Astrocyte (in vitro differentiated cells and primary cell): ENCODE measurements at regions not wholly inside any gene's neighbourhood (a gene's known extent, or its start where the extent isn't known, plus 50 kb on each side); places are given as distances from the start of the nearest gene placed in this dataset.
"Not testable (repeated sequence)": the region's sequence is repeated elsewhere in the genome, so short reads cannot be mapped to it uniquely, and the experiment has no call there.

Experiments
- DNase-seq: peaks from one replicate; pipeline ENCODE4 v3.0.0-alpha.2; 2010; ENCODE audit warnings: low read depth
- FAIRE-seq: peaks from 2 replicates; lab custom pipeline; 2011; peaks lifted over from hg19 to GRCh38; lab: Jason Lieb, UNC
- H2AFZ ChIP-seq: 2 replicates; pipeline ENCODE4 v1.6.0; 2012; ENCODE audit warnings: low read depth, low read length, inconsistent platforms
- H3K27ac ChIP-seq: 2 replicates; pipeline ENCODE4 v1.5.1; 2011; ENCODE audit warnings: low read depth, low read length, inconsistent platforms
- H3K27me3 ChIP-seq: 2 replicates; pipeline ENCODE4 v1.6.0; 2011; ENCODE audit warnings: low read length, inconsistent platforms; ENCODE audit not compliant: insufficient read depth
- H3K36me3 ChIP-seq: 2 replicates; pipeline ENCODE4 v1.5.1; 2011; ENCODE audit warnings: low read length, inconsistent platforms; ENCODE audit not compliant: insufficient read depth
- H3K4me1 ChIP-seq: 2 replicates; pipeline ENCODE4 v1.5.1; 2011; ENCODE audit warnings: low read length, inconsistent platforms; ENCODE audit not compliant: insufficient read depth
- H3K4me2 ChIP-seq: 2 replicates; pipeline ENCODE4 v1.6.0; 2012; ENCODE audit warnings: low read length, inconsistent platforms
- H3K4me3 ChIP-seq: 2 replicates; pipeline ENCODE4 v1.5.1; 2011; ENCODE audit warnings: low read depth, mild to moderate bottlenecking, low read length, inconsistent platforms; ENCODE audit not compliant: insufficient read depth
- H3K79me2 ChIP-seq: 2 replicates; pipeline ENCODE4 v1.6.0; 2012; ENCODE audit warnings: mild to moderate bottlenecking, low read length, inconsistent platforms; ENCODE audit not compliant: insufficient read depth
- H3K9ac ChIP-seq: 2 replicates; pipeline ENCODE4 v1.6.0; 2012; ENCODE audit warnings: mild to moderate bottlenecking, low read length, inconsistent platforms
- H3K9me3 ChIP-seq: 2 replicates; pipeline ENCODE4 v1.5.1; 2012; ENCODE audit warnings: low read depth, mild to moderate bottlenecking, low read length, inconsistent platforms; ENCODE audit not compliant: insufficient read depth
- H4K20me1 ChIP-seq: 2 replicates; pipeline ENCODE4 v1.6.0; 2012; ENCODE audit warnings: low read length, inconsistent platforms; ENCODE audit not compliant: insufficient read depth
- H3K27ac Mint-ChIP-seq: one replicate; pipeline ENCODE4 v1.8.0; 2021; ENCODE audit warnings: mild to moderate bottlenecking, mixed read lengths; ENCODE audit not compliant: unreplicated experiment
- H3K27me3 Mint-ChIP-seq: one replicate; pipeline ENCODE4 v1.8.0; 2021; ENCODE audit warnings: low read depth, mixed read lengths; ENCODE audit not compliant: unreplicated experiment
- H3K36me3 Mint-ChIP-seq: one replicate; pipeline ENCODE4 v1.8.0; 2021; ENCODE audit warnings: low read depth, mixed read lengths; ENCODE audit not compliant: unreplicated experiment
- H3K4me1 Mint-ChIP-seq: one replicate; pipeline ENCODE4 v1.8.0; 2021; ENCODE audit warnings: low read depth, mixed read lengths; ENCODE audit not compliant: unreplicated experiment
- H3K4me3 Mint-ChIP-seq: one replicate; pipeline ENCODE4 v1.8.0; 2021; ENCODE audit warnings: mild to moderate bottlenecking, moderate library complexity, mixed read lengths; ENCODE audit not compliant: unreplicated experiment
- H3K9me3 Mint-ChIP-seq: one replicate; pipeline ENCODE4 v1.8.0; 2021; ENCODE audit warnings: mild to moderate bottlenecking, mixed read lengths; ENCODE audit not compliant: unreplicated experiment
- EZH2 ChIP-seq: IDR thresholded peaks from 2 replicates; pipeline ENCODE4 v1.6.1; 2012; ENCODE audit warnings: mild to moderate bottlenecking, low read length, inconsistent platforms; ENCODE audit not compliant: insufficient read depth
- TF ChIP-seq, protein P1 (sequence below): IDR thresholded peaks from 2 replicates; pipeline ENCODE4 v1.5.1; 2011; ENCODE audit warnings: low read depth, mild to moderate bottlenecking, inconsistent platforms, low read length, moderate library complexity; ENCODE audit not compliant: insufficient read depth

DNA sequence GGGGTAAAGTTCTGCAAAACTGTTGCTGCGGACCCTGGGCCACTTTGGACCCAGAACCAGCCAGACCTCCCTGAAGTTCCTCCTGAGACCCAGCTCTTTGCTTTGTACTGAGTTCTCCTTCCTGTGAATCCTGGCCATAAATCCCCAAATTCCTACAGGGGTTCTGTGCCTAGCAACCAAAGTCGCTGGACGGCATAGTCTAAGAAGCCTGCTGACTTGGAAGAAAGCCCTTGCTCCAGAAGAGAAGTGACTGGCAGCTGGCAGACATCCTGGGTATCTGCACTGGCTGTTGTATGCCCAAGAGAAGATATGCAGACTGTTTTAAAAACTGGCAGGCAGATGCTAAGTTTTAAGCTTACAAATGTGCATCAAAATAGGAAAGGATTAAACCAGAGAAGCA is 99.9 kb upstream of the SLC24A4 start:
- Histone ChIP-seq H3K79me2 (no peaks in the 10 kb centered on the region), H4K20me1 (no peaks in the 10 kb centered on the region), H3K9me3 (no peaks in the 10 kb centered on the region), H3K36me3 (no peaks in the 10 kb centered on the region), H3K27ac (no peak overlapping the region), H3K4me1 (no peaks in the 10 kb centered on the region), H3K4me3 (no peak overlapping the region), H2AFZ (no peak overlapping the region), H3K9ac (no peak overlapping the region), H3K4me2 (no peak overlapping the region), H3K27me3 (peaks cover 2% of the 10 kb centered on the region)
- FAIRE-seq (no peak), DNase-seq (no peak)
- H3K9me3 Mint-ChIP-seq, result no peaks in the 10 kb centered on the region
- no peak overlapping the region for H3K27ac Mint-ChIP-seq
- H3K4me3 Mint-ChIP-seq, result no peak overlapping the region
- no peaks in the 10 kb centered on the region for H3K4me1 Mint-ChIP-seq
- H3K27me3 Mint-ChIP-seq, result peaks cover 30% of the 10 kb centered on the region
- no peaks in the 10 kb centered on the region for H3K36me3 Mint-ChIP-seq
- no peak for TF ChIP-seq EZH2
- TF ChIP-seq, protein P1, sequence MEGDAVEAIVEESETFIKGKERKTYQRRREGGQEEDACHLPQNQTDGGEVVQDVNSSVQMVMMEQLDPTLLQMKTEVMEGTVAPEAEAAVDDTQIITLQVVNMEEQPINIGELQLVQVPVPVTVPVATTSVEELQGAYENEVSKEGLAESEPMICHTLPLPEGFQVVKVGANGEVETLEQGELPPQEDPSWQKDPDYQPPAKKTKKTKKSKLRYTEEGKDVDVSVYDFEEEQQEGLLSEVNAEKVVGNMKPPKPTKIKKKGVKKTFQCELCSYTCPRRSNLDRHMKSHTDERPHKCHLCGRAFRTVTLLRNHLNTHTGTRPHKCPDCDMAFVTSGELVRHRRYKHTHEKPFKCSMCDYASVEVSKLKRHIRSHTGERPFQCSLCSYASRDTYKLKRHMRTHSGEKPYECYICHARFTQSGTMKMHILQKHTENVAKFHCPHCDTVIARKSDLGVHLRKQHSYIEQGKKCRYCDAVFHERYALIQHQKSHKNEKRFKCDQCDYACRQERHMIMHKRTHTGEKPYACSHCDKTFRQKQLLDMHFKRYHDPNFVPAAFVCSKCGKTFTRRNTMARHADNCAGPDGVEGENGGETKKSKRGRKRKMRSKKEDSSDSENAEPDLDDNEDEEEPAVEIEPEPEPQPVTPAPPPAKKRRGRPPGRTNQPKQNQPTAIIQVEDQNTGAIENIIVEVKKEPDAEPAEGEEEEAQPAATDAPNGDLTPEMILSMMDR, result no peak

GRCh38 chr14:92224358-92224954 is 98.5 kb upstream of the SLC24A4 start:
- no peak for FAIRE-seq
- no peaks in the 10 kb centered on the region for H3K36me3 Mint-ChIP-seq
- H3K27me3 ChIP-seq, result peaks cover 2% of the 10 kb centered on the region
- H3K79me2 ChIP-seq, result no peaks in the 10 kb centered on the region
- no peaks in the 10 kb centered on the region for H3K9me3 ChIP-seq
- no peak overlapping the region for H3K4me3 ChIP-seq
- no peaks in the 10 kb centered on the region for H3K36me3 ChIP-seq
- H3K4me3 Mint-ChIP-seq, result no peak overlapping the region
- TF ChIP-seq, protein P1, result no peak
- TF ChIP-seq EZH2, result no peak
- H3K9me3 Mint-ChIP-seq, result peaks cover 5% of the 10 kb centered on the region
- no peak overlapping the region for H3K27ac ChIP-seq
- H3K4me2 ChIP-seq, result no peak overlapping the region
- no peak overlapping the region for H2AFZ ChIP-seq
- no peaks in the 10 kb centered on the region for H3K4me1 ChIP-seq
- no peak for DNase-seq
- no peak overlapping the region for H3K9ac ChIP-seq
- no peak overlapping the region for H3K27ac Mint-ChIP-seq
- no peaks in the 10 kb centered on the region for H4K20me1 ChIP-seq
- peaks cover 32% of the 10 kb centered on the region for H3K27me3 Mint-ChIP-seq
- H3K4me1 Mint-ChIP-seq, result no peaks in the 10 kb centered on the region

GRCh38 chr14:92225731-92226130 is 97.2 kb upstream of the SLC24A4 start:
- no peaks in the 10 kb centered on the region for H4K20me1 ChIP-seq
- Mint-ChIP-seq H3K4me1 (no peaks in the 10 kb centered on the region), H3K9me3 (peaks cover 7% of the 10 kb centered on the region), H3K27me3 (peaks cover 41% of the 10 kb centered on the region), H3K36me3 (no peaks in the 10 kb centered on the region), H3K27ac (no peak overlapping the region), H3K4me3 (no peak overlapping the region)
- no peak for DNase-seq
- peaks cover 2% of the 10 kb centered on the region for H3K27me3 ChIP-seq
- no peak overlapping the region for H2AFZ ChIP-seq
- no peak overlapping the region for H3K4me2 ChIP-seq
- no peaks in the 10 kb centered on the region for H3K36me3 ChIP-seq
- no peak for FAIRE-seq
- H3K9ac ChIP-seq, result no peak overlapping the region
- TF ChIP-seq, protein P1, result no peak
- TF ChIP-seq EZH2, result no peak
- no peak overlapping the region for H3K27ac ChIP-seq
- no peaks in the 10 kb centered on the region for H3K4me1 ChIP-seq
- H3K79me2 ChIP-seq, result no peaks in the 10 kb centered on the region
- H3K9me3 ChIP-seq, result no peaks in the 10 kb centered on the region
- H3K4me3 ChIP-seq, result no peak overlapping the region

- H3K27ac ChIP-seq, H3K4me2 ChIP-seq, DNase-seq, H3K4me3 Mint-ChIP-seq, H3K4me1 Mint-ChIP-seq, FAIRE-seq, H3K36me3 Mint-ChIP-seq, H2AFZ ChIP-seq, H3K4me1 ChIP-seq, H3K36me3 ChIP-seq, H3K27ac Mint-ChIP-seq, H4K20me1 ChIP-seq, H3K27me3 ChIP-seq, H3K9ac ChIP-seq, H3K9me3 ChIP-seq, H3K79me2 ChIP-seq, H3K4me3 ChIP-seq: not testable (repeated sequence)
- Mint-ChIP-seq H3K27me3 (peaks cover 43% of the 10 kb centered on the region), H3K9me3 (peaks cover 10% of the 10 kb centered on the region)
These were observed 96.8 kb upstream of the SLC24A4 start for GRCh38 chr14:92226166-92226565.
